K562 (cell line): ENCODE measurements at regions not wholly inside any gene's neighbourhood (a gene's known extent, or its start where the extent isn't known, plus 50 kb on each side); places are given as distances from the start of the nearest gene placed in this dataset.

Experiments
- ATAC-seq: fragments of 200-7000 bp; cut with Tn5 transposase; 3 replicates; pipeline ENCODE4 v1.9.1; 2020; ENCODE audit warnings: moderate library complexity
- BruUV-seq: library from RNA; stranded (reverse); fragments of 400-500 nt; replicated peaks from 2 replicates; lab custom pipeline; 2021; lab: Mats Ljungman, UMichigan
- CTCF ChIA-PET: fragments of 300-600 bp; formaldehyde crosslinking; extraction: SDS; loops from one replicate; lab custom pipeline; 2021; ENCODE audit warnings: low intra/inter-chr PET ratio; lab: Yijun Ruan, JAX
- POLR2A ChIA-PET: fragments of 300-600, 350-650 bp; sonication (Branson Sonifier 250); formaldehyde crosslinking; extraction: SDS; loops from one replicate; lab custom pipeline; 2021; ENCODE audit warnings: antibody characterized with exemption, inconsistent platforms; lab: Yijun Ruan, JAX
- DNase-seq, 4 experiments: peaks; one replicate each; pipeline versions ENCODE4 v3.0.0 to v3.0.0-alpha.2; 2011 to 2018; ENCODE audit warnings: low spot score in 3 of 4, mixed read lengths in 3 of 4; ENCODE audit errors: extremely low read depth in 1 of 4
- FAIRE-seq: peaks from 2 replicates; lab custom pipeline; 2011; peaks lifted over from hg19 to GRCh38; lab: Jason Lieb, UNC
- H2AFZ ChIP-seq: 2 replicates; pipeline ENCODE4 v1.6.0; 2011; ENCODE audit warnings: low read depth, low read length, control low read depth, inconsistent platforms
- H3K27ac ChIP-seq: fragments of 200-600 bp; 3 replicates; pipeline ENCODE4 v1.8.0; 2011; ENCODE audit warnings: low read depth, mild to moderate bottlenecking, control low read depth, inconsistent platforms, low read length, moderate library complexity, mixed read lengths; ENCODE audit errors: extremely low read depth
- H3K27me3 ChIP-seq, 2 experiments: fragments of 300-600 bp in 1 of 2; 2 replicates in 1 of 2; 3 replicates in 1 of 2; pipeline versions ENCODE4 v1.6.0 to v1.8.0; 2011; ENCODE audit warnings: inconsistent platforms in 2 of 2, low read length in 2 of 2, mild to moderate bottlenecking in 1 of 2, mixed read lengths in 1 of 2, moderate library complexity in 1 of 2; ENCODE audit not compliant: control insufficient read depth in 2 of 2, insufficient read depth in 2 of 2
- H3K36me3 ChIP-seq: fragments of 300-600 bp; 3 replicates; pipeline ENCODE4 v1.8.0; 2011; ENCODE audit warnings: mild to moderate bottlenecking, low read length, inconsistent platforms; ENCODE audit not compliant: control insufficient read depth, insufficient read depth
- H3K4me1 ChIP-seq, 2 experiments: fragments of 200-600 bp in 1 of 2; replicated peaks in 1 of 2; 2 replicates in 1 of 2; 3 replicates in 1 of 2; pipeline versions ENCODE4 v1.5.1 to v1.8.0; 2011; ENCODE audit warnings: inconsistent platforms in 2 of 2, low read length in 2 of 2, mild to moderate bottlenecking in 1 of 2, mixed read lengths in 1 of 2, moderate library complexity in 1 of 2; ENCODE audit not compliant: control insufficient read depth in 2 of 2, insufficient read depth in 2 of 2
- H3K4me2 ChIP-seq: 2 replicates; pipeline ENCODE4 v1.6.1; 2011; ENCODE audit warnings: low read length, control low read depth, inconsistent platforms, mixed read lengths; ENCODE audit not compliant: insufficient read depth
- H3K4me3 ChIP-seq: fragments of 200-600 bp; sonication (generic), shearing (Covaris generic); 2 replicates; pipeline ENCODE4 v1.5.1; 2016; ENCODE audit warnings: control low read depth, inconsistent platforms
- H3K79me2 ChIP-seq: fragments of 200-600 bp; 3 replicates; pipeline ENCODE4 v1.8.0; 2011; ENCODE audit warnings: low read length, inconsistent platforms; ENCODE audit not compliant: control insufficient read depth, insufficient read depth
- H3K9ac ChIP-seq, 2 experiments: 2 replicates each; pipeline versions ENCODE4 v1.6.0 to v1.6.1; 2011; ENCODE audit warnings: low read depth in 2 of 2, low read length in 2 of 2, control low read depth in 1 of 2, inconsistent platforms in 1 of 2, mild to moderate bottlenecking in 1 of 2, mixed read lengths in 1 of 2; ENCODE audit not compliant: insufficient read depth in 1 of 2
- H3K9me1 ChIP-seq: one replicate; pipeline ENCODE4 v1.6.0; 2011; ENCODE audit warnings: inconsistent platforms, mild to moderate bottlenecking, low read length, moderate library complexity; ENCODE audit not compliant: control insufficient read depth, insufficient read depth
- H3K9me3 ChIP-seq: replicated peaks from 2 replicates; pipeline ENCODE4 v1.5.1; 2011; ENCODE audit warnings: low read depth, low read length, inconsistent platforms; ENCODE audit not compliant: control insufficient read depth, insufficient read depth
- H4K20me1 ChIP-seq: replicated peaks from 2 replicates; pipeline ENCODE4 v1.6.1; 2011; ENCODE audit warnings: low read length, inconsistent platforms, mixed read lengths; ENCODE audit not compliant: control insufficient read depth, insufficient read depth
- HMG20A ChIP-seq: fragments of 450-650 bp; formaldehyde crosslinking; conservative IDR thresholded peaks from 2 replicates; pipeline ENCODE4 v1.4.0; 2020; ENCODE audit warnings: mild to moderate bottlenecking, mixed read lengths
- HOXB6 ChIP-seq: fragments of 250-450 bp; sonication (Bioruptor Pico); IDR thresholded peaks from 2 replicates; pipeline ENCODE4 v1.5.1; 2022; ENCODE audit warnings: mild to moderate bottlenecking, borderline replicate concordance
- MNT ChIP-seq, 2 experiments: fragments of 450-650 bp; conservative IDR thresholded peaks; 2 replicates each; pipeline ENCODE4 v1.6.1; 2017; ENCODE audit warnings: mild to moderate bottlenecking in 2 of 2, moderate library complexity in 2 of 2
- PHTF2 ChIP-seq: fragments of 250-450 bp; sonication (Bioruptor Pico); IDR thresholded peaks from 2 replicates; pipeline ENCODE4 v1.5.0; 2021; ENCODE audit warnings: mild to moderate bottlenecking
- TCF3 ChIP-seq: sonication (generic); formaldehyde crosslinking; IDR thresholded peaks from 2 replicates; pipeline ENCODE4 v1.4.0; 2020; ENCODE audit warnings: mild to moderate bottlenecking, missing genetic modification reagents
- ZKSCAN3 ChIP-seq: fragments of 250-450 bp; sonication (Bioruptor Pico); IDR thresholded peaks from 2 replicates; pipeline ENCODE4 v1.4.0; 2020
- ZNF165 ChIP-seq: fragments of 250-450 bp; sonication (Bioruptor Pico); IDR thresholded peaks from 2 replicates; pipeline ENCODE4 v1.4.0; 2020; ENCODE audit warnings: borderline replicate concordance
- ZNF212 ChIP-seq: fragments of 450-650 bp; formaldehyde crosslinking; IDR thresholded peaks from 2 replicates; pipeline ENCODE4 v1.4.0; 2020; ENCODE audit warnings: mild to moderate bottlenecking
- ZNF436 ChIP-seq: fragments of 250-450, 450-650 bp; sonication (Bioruptor Pico); formaldehyde crosslinking; IDR thresholded peaks from 2 replicates; pipeline ENCODE4 v1.7.0; 2020; ENCODE audit warnings: mild to moderate bottlenecking
- in situ Hi-C: fragments of 300-500 bp; cut with MboI; formaldehyde crosslinking; loops from 4 replicates; pipeline ENCODE4 v1.15.0; 2018; ENCODE audit warnings: inconsistent platforms, mixed read lengths
- intact Hi-C: fragments of 100-400 bp; cut with micrococcal nuclease; formaldehyde crosslinking; loops from 2 replicates; pipeline ENCODE4 v1.14.2; 2022

- in situ Hi-C loops = no loop called here
- H3K9me1 ChIP-seq = no peaks in the 10 kb centered on the region
- no peaks in the 10 kb centered on the region for H4K20me1 ChIP-seq
- no peaks in the 10 kb centered on the region for H3K79me2 ChIP-seq
- no peak for TF ChIP-seq PHTF2 (CRISPR knock-in tag)
- TF ChIP-seq MNT (conservative IDR thresholded peaks at IDR 0.05) = no peak
- no peak for TF ChIP-seq HMG20A (CRISPR knock-in tag)
- TF ChIP-seq ZNF165 = no peak
- no peak for TF ChIP-seq HOXB6 (CRISPR knock-in tag)
- TF ChIP-seq ZNF436 = no peak
- no peak for TF ChIP-seq TCF3 (CRISPR knock-in tag)
- no peak for TF ChIP-seq ZKSCAN3 (CRISPR knock-in tag)
- no peak for TF ChIP-seq ZNF212 (CRISPR knock-in tag)
- TF ChIP-seq, all 486 proteins: peak for 0
- Histone ChIP-seq H3K4me3 (no peak overlapping the region), H3K27ac (no peak overlapping the region), H3K9me3 (no peaks in the 10 kb centered on the region), H2AFZ (no peak overlapping the region), H3K4me2 (no peak overlapping the region), H3K4me1 (no peaks in the 10 kb centered on the region), H3K9ac (no peak overlapping the region), H3K27me3 (peaks cover 0 to 9% of the 10 kb centered on the region in 2 experiments; a peak in 1 of 5 replicates), H3K36me3 (no peaks in the 10 kb centered on the region)
- FAIRE-seq (no peak), ATAC-seq (no peak), DNase-seq (no peak)
- intact Hi-C loops = no loop called here
- no TSS peak for BruUV-seq
- CTCF ChIA-PET = no interaction called here
- POLR2A ChIA-PET = no interaction called here
Measured at GRCh38 chr1:90206260-90206659, 211.3 kb downstream of the ZNF326 start.
